ENCODE measurements at regions not wholly inside any gene's neighbourhood (a gene's known extent, or its start where the extent isn't known, plus 50 kb on each side); places are given as distances from the start of the nearest gene placed in this dataset.

DNA sequence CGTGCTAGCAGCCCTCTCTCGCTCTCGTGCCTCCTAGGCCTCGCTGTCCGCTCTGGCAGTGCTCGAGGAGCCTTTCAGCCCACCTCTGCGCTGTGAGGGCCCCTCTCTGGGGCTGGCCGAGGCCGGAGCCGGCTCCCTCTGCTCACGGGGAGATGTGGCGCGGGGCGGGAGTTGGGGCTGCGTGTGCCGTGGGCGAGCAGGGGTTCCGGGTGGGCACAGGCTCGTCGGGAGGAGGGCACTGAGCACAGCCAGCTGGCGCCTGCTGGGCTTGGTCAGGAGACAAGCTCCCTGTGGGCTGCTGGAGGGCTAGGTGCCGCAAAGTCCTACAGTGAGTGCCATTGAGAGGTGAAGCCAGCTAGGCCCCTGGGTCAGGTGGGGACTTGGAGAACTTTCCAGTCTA is 994.5 kb downstream of the C4orf33 start (continued):
- no peak for TF ChIP-seq KLF1 (tag by site-specific recombination; IDR thresholded peaks at IDR 0.05)
- TF ChIP-seq ZNF24 (tag by site-specific recombination; IDR thresholded peaks at IDR 0.05), result no peak
- TF ChIP-seq ZNF221 (tag by site-specific recombination; IDR thresholded peaks at IDR 0.05; ENCODE audit: borderline replicate concordance), result no peak
- no peak for TF ChIP-seq ZNF747 (tag by site-specific recombination; IDR thresholded peaks at IDR 0.05)

DNA sequence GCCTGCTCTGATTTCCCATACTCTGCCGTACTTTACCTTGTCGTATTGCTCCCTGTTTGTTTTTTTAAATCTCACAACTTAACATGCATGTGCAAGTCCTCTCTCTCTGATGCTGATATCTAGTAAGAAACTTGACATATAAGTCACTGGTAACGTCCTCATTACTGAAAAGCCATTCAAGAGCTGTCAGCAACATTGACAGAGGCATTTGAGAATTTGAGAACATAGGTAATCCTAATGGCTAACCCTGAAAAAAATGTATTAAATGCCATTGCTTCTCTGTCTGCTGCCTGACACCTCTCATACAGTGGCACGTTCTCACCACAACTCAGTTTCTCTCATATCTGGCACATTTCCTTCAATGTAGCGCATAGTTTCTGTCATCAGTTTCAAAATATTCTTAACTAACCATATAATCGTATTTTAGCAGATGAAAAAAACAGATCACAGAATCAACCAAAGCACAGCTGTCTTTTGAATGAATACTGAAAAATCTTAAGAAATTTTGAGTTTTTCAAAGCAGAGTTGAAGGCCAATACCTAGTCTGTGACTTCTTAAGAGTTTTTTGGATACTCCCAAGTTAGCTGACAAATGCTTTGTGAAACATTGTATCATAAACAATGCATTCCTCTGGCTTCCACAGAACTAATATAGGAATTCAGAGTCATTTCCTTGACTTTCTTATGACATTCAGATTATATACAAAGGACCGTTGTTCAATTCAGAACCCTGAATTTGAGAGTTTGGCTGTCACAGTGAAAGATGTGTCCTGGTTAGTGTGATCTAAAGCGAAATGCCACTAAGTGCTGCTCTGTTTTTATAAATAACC is 996.4 kb downstream of the C4orf33 start:
- TF ChIP-seq, protein P1, sequence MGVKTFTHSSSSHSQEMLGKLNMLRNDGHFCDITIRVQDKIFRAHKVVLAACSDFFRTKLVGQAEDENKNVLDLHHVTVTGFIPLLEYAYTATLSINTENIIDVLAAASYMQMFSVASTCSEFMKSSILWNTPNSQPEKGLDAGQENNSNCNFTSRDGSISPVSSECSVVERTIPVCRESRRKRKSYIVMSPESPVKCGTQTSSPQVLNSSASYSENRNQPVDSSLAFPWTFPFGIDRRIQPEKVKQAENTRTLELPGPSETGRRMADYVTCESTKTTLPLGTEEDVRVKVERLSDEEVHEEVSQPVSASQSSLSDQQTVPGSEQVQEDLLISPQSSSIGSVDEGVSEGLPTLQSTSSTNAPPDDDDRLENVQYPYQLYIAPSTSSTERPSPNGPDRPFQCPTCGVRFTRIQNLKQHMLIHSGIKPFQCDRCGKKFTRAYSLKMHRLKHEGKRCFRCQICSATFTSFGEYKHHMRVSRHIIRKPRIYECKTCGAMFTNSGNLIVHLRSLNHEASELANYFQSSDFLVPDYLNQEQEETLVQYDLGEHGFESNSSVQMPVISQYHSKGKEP (tag by site-specific recombination; IDR thresholded peaks at IDR 0.05), result no peak
- no peak for TF ChIP-seq ZNF266 (tag by site-specific recombination; IDR thresholded peaks at IDR 0.05; ENCODE audit: low read depth)
- no peak for TF ChIP-seq ZNF174 (tag by site-specific recombination; IDR thresholded peaks at IDR 0.05)
- no peak overlapping the region for H3K4me3 ChIP-seq (ENCODE audit: low read depth, low read length)
- ChIA-PET CTCF (no interaction called here), POLR2A (no interaction called here)
- no peaks in the 10 kb centered on the region for H3K36me3 ChIP-seq (ENCODE audit: control insufficient read depth in 2 of 2, insufficient read depth in 1 of 2, low read length in 2 of 2)
- no peak overlapping the region for H3K27ac ChIP-seq (ENCODE audit: extremely low read depth, low read depth, low read length)
- no peaks in the 10 kb centered on the region for H3K4me1 ChIP-seq (ENCODE audit: control insufficient read depth, insufficient read depth, low read length)
- H3K9me3 ChIP-seq (ENCODE audit: control insufficient read depth, insufficient read depth, low read depth, low read length), result no peaks in the 10 kb centered on the region

DNA sequence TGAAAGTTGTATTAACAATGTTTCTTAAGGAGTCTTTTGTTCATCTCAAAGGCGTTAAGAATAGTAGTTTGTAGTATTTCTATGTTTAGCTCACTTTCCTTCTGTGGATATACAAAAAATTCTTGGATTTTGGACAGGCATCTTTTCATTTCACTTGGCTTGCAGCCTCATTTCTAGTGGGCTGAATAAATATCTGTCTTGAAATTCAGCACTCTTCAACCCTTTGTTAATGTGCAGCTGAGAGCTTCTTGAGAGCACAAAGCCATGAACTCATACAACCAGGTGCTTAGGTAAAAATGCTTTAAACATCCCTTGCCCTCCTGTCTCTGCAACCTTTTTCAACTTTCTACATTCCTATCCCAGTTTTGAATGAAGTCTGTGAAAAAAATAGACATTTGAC is 1003.2 kb downstream of the C4orf33 start:
- ChIA-PET CTCF (no interaction called here), POLR2A (no interaction called here)
- no peak overlapping the region for H3K4me3 ChIP-seq (ENCODE audit: low read depth, low read length)
- TF ChIP-seq ZNF660 (tag by site-specific recombination; IDR thresholded peaks at IDR 0.05) (no peak), ZNF133 (tag by site-specific recombination; IDR thresholded peaks at IDR 0.05) (no peak), SCRT1 (tag by site-specific recombination; IDR thresholded peaks at IDR 0.05; ENCODE audit: borderline replicate concordance) (no peak), HOXD13 (CRISPR knock-in tag; IDR thresholded peaks at IDR 0.05; ENCODE audit: borderline replicate concordance) (no peak), ZNF623 (tag by site-specific recombination; IDR thresholded peaks at IDR 0.05) (no peak), ZNF175 (tag by site-specific recombination; IDR thresholded peaks at IDR 0.05) (no peak), ZNF76 (tag by site-specific recombination; IDR thresholded peaks at IDR 0.05; ENCODE audit: borderline replicate concordance, low read depth) (no peak), ZFP69B (tag by site-specific recombination; IDR thresholded peaks at IDR 0.05) (no peak), ZNF155 (tag by site-specific recombination; IDR thresholded peaks at IDR 0.05) (no peak)
- TF ChIP-seq, protein P2, sequence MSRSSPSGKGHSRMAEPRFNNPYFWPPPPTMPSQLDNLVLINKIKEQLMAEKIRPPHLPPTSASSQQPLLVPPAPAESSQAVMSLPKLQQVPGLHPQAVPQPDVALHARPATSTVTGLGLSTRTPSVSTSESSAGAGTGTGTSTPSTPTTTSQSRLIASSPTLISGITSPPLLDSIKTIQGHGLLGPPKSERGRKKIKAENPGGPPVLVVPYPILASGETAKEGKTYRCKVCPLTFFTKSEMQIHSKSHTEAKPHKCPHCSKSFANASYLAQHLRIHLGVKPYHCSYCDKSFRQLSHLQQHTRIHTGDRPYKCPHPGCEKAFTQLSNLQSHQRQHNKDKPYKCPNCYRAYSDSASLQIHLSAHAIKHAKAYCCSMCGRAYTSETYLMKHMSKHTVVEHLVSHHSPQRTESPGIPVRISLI (tag by site-specific recombination; IDR thresholded peaks at IDR 0.05), result no peak
- TF ChIP-seq, protein P3, sequence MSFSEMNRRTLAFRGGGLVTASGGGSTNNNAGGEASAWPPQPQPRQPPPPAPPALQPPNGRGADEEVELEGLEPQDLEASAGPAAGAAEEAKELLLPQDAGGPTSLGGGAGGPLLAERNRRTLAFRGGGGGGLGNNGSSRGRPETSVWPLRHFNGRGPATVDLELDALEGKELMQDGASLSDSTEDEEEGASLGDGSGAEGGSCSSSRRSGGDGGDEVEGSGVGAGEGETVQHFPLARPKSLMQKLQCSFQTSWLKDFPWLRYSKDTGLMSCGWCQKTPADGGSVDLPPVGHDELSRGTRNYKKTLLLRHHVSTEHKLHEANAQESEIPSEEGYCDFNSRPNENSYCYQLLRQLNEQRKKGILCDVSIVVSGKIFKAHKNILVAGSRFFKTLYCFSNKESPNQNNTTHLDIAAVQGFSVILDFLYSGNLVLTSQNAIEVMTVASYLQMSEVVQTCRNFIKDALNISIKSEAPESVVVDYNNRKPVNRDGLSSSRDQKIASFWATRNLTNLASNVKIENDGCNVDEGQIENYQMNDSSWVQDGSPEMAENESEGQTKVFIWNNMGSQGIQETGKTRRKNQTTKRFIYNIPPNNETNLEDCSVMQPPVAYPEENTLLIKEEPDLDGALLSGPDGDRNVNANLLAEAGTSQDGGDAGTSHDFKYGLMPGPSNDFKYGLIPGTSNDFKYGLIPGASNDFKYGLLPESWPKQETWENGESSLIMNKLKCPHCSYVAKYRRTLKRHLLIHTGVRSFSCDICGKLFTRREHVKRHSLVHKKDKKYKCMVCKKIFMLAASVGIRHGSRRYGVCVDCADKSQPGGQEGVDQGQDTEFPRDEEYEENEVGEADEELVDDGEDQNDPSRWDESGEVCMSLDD (tag by site-specific recombination; IDR thresholded peaks at IDR 0.05), result no peak
- TF ChIP-seq, protein P4, sequence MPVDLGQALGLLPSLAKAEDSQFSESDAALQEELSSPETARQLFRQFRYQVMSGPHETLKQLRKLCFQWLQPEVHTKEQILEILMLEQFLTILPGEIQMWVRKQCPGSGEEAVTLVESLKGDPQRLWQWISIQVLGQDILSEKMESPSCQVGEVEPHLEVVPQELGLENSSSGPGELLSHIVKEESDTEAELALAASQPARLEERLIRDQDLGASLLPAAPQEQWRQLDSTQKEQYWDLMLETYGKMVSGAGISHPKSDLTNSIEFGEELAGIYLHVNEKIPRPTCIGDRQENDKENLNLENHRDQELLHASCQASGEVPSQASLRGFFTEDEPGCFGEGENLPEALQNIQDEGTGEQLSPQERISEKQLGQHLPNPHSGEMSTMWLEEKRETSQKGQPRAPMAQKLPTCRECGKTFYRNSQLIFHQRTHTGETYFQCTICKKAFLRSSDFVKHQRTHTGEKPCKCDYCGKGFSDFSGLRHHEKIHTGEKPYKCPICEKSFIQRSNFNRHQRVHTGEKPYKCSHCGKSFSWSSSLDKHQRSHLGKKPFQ (tag by site-specific recombination; IDR thresholded peaks at IDR 0.05), result no peak
- TF ChIP-seq, protein P5, sequence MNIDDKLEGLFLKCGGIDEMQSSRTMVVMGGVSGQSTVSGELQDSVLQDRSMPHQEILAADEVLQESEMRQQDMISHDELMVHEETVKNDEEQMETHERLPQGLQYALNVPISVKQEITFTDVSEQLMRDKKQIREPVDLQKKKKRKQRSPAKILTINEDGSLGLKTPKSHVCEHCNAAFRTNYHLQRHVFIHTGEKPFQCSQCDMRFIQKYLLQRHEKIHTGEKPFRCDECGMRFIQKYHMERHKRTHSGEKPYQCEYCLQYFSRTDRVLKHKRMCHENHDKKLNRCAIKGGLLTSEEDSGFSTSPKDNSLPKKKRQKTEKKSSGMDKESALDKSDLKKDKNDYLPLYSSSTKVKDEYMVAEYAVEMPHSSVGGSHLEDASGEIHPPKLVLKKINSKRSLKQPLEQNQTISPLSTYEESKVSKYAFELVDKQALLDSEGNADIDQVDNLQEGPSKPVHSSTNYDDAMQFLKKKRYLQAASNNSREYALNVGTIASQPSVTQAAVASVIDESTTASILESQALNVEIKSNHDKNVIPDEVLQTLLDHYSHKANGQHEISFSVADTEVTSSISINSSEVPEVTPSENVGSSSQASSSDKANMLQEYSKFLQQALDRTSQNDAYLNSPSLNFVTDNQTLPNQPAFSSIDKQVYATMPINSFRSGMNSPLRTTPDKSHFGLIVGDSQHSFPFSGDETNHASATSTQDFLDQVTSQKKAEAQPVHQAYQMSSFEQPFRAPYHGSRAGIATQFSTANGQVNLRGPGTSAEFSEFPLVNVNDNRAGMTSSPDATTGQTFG (tag by site-specific recombination; IDR thresholded peaks at IDR 0.05; ENCODE audit: borderline replicate concordance), result no peak
- TF ChIP-seq, protein P6, sequence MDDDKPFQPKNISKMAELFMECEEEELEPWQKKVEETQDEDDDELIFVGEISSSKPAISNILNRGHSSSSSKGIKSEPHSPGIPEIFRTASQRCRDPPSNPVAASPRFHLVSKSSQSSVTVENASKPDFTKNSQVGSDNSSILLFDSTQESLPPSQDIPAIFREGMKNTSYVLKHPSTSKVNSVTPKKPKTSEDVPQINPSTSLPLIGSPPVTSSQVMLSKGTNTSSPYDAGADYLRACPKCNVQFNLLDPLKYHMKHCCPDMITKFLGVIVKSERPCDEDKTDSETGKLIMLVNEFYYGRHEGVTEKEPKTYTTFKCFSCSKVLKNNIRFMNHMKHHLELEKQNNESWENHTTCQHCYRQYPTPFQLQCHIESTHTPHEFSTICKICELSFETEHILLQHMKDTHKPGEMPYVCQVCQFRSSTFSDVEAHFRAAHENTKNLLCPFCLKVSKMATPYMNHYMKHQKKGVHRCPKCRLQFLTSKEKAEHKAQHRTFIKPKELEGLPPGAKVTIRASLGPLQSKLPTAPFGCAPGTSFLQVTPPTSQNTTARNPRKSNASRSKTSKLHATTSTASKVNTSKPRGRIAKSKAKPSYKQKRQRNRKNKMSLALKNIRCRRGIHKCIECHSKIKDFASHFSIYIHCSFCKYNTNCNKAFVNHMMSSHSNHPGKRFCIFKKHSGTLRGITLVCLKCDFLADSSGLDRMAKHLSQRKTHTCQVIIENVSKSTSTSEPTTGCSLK (tag by site-specific recombination; IDR thresholded peaks at IDR 0.05), result no peak
- no peaks in the 10 kb centered on the region for H3K36me3 ChIP-seq (ENCODE audit: control insufficient read depth in 2 of 2, insufficient read depth in 1 of 2, low read length in 2 of 2)
- H3K4me1 ChIP-seq (ENCODE audit: control insufficient read depth, insufficient read depth, low read length), result no peaks in the 10 kb centered on the region
- H3K27ac ChIP-seq (ENCODE audit: extremely low read depth, low read depth, low read length), result no peak overlapping the region
- H3K9me3 ChIP-seq (ENCODE audit: control insufficient read depth, insufficient read depth, low read depth, low read length), result no peaks in the 10 kb centered on the region

All from HEK293 (cell line).